OCI-LY3 (cell line): ENCODE measurements at regions not wholly inside any gene's neighbourhood (a gene's known extent, or its start where the extent isn't known, plus 50 kb on each side); places are given as distances from the start of the nearest gene placed in this dataset.

Experiments used
- H2AFZ ChIP-seq: fragments of 200-600, 300-600 bp; shearing (Covaris generic); 2 replicates; pipeline ENCODE4 v1.6.0; 2014; ENCODE audit warnings: antibody characterized with exemption, low read depth, low read length
- H3K27ac ChIP-seq: fragments of 200-600, 300-600 bp; sonication (generic); 2 replicates; pipeline ENCODE4 v1.5.1; 2014; ENCODE audit warnings: mild to moderate bottlenecking, low read length, moderate library complexity, mixed read lengths
- H3K27me3 ChIP-seq: fragments of 200-600, 300-600 bp; sonication (generic); 2 replicates; pipeline ENCODE4 v1.6.1; 2014; ENCODE audit warnings: low read depth, low read length, mixed read lengths
- H3K36me3 ChIP-seq: fragments of 200-600, 300-600 bp; sonication (generic); replicated peaks from 2 replicates; pipeline ENCODE3; 2014; ENCODE audit warnings: low read depth, low read length, mixed read lengths
- H3K4me1 ChIP-seq: fragments of 300-600, 200-600 bp; sonication (generic); 2 replicates; pipeline ENCODE4 v1.6.1; 2014; ENCODE audit warnings: low read length, mixed read lengths
- H3K4me2 ChIP-seq: fragments of 200-600, 300-600 bp; sonication (generic); 2 replicates; pipeline ENCODE4 v1.6.1; 2014; ENCODE audit warnings: low read length, mixed read lengths
- H3K4me3 ChIP-seq: fragments of 300-600, 200-600 bp; sonication (generic); 2 replicates; pipeline ENCODE4 v1.5.1; 2014; ENCODE audit warnings: antibody characterized with exemption, mild to moderate bottlenecking, low read length, moderate library complexity
- H3K79me2 ChIP-seq: fragments of 300-600, 200-600 bp; shearing (Covaris generic); 2 replicates; pipeline ENCODE4 v1.6.1; 2014; ENCODE audit warnings: mild to moderate bottlenecking, low read length, mixed read lengths
- H3K9ac ChIP-seq: fragments of 300-600, 200-600 bp; shearing (Covaris generic); 2 replicates; pipeline ENCODE4 v1.6.0; 2014; ENCODE audit warnings: mild to moderate bottlenecking, low read length, moderate library complexity
- H3K9me3 ChIP-seq: fragments of 200-600, 300-600 bp; shearing (Covaris generic); 2 replicates; pipeline ENCODE4 v1.6.1; 2014; ENCODE audit warnings: low read length, mixed read lengths; ENCODE audit not compliant: insufficient read depth
- H4K20me1 ChIP-seq: fragments of 200-600, 300-600 bp; sonication (generic); 2 replicates; pipeline ENCODE4 v1.6.1; 2016; ENCODE audit warnings: low read length, mixed read lengths; ENCODE audit not compliant: insufficient read depth
- CTCF ChIP-seq: fragments of 200-600, 300-600 bp; sonication (generic); IDR thresholded peaks from 2 replicates; pipeline ENCODE4 v1.5.1; 2014; ENCODE audit warnings: antibody characterized with exemption, low read length, low read depth
- EZH2phosphoT487 ChIP-seq: fragments of 200-600 bp; shearing (Covaris generic); IDR thresholded peaks from 2 replicates; pipeline ENCODE4 v1.6.1; 2018; ENCODE audit warnings: antibody characterized with exemption, mixed run types, low read depth

DNA sequence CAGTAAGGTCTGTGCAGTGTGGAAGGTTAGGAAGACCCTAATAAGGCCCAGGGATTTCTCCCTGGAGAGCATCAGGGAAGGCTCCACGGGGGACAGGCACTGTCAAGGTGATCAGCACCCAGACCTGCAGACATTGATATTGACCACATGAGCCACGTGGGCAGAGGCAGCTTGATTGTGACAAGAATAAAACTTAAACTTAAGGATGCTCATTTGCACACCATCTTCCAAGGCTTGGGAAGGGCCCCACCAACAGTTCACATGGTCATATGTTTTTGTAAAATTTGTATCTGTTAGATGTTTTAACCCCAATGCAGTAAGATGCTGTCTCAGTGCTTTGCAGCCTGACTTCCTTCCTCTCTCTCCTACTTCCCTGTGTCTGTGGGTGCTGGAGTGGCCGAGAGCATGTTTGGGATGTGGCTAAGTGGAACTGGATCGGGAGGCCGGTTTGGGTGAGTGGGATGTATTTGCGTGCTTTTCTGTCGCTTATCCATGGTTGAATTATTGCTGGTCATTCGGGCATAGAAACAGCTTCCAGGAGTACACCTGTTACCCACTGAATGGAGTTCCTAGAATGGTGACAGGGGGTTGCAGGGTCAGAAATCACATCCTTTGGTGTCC is 49.8 kb upstream of the OLIG2 start:
- H3K36me3 ChIP-seq: no peaks in the 10 kb centered on the region
- H3K9me3 ChIP-seq: no peaks in the 10 kb centered on the region
- H3K4me2 ChIP-seq: no peak overlapping the region
- TF ChIP-seq EZH2phosphoT487: no peak
- TF ChIP-seq CTCF: no peak
- no peaks in the 10 kb centered on the region for H4K20me1 ChIP-seq
- H3K4me1 ChIP-seq: no peaks in the 10 kb centered on the region
- H3K79me2 ChIP-seq: no peaks in the 10 kb centered on the region
- no peak overlapping the region for H2AFZ ChIP-seq
- H3K27ac ChIP-seq: no peak overlapping the region
- H3K9ac ChIP-seq: no peak overlapping the region
- H3K4me3 ChIP-seq: no peak overlapping the region
- peaks cover under 1% of the 10 kb centered on the region; the same call in 1 of the 2 replicates for H3K27me3 ChIP-seq
